ELR (cell line): ENCODE measurements at regions not wholly inside any gene's neighbourhood (a gene's known extent, or its start where the extent isn't known, plus 50 kb on each side); places are given as distances from the start of the nearest gene placed in this dataset.

Experiments used
- DNase-seq: peaks from one replicate; pipeline ENCODE4 v3.0.0-alpha.2; 2015; ENCODE audit warnings: low read depth

DNA sequence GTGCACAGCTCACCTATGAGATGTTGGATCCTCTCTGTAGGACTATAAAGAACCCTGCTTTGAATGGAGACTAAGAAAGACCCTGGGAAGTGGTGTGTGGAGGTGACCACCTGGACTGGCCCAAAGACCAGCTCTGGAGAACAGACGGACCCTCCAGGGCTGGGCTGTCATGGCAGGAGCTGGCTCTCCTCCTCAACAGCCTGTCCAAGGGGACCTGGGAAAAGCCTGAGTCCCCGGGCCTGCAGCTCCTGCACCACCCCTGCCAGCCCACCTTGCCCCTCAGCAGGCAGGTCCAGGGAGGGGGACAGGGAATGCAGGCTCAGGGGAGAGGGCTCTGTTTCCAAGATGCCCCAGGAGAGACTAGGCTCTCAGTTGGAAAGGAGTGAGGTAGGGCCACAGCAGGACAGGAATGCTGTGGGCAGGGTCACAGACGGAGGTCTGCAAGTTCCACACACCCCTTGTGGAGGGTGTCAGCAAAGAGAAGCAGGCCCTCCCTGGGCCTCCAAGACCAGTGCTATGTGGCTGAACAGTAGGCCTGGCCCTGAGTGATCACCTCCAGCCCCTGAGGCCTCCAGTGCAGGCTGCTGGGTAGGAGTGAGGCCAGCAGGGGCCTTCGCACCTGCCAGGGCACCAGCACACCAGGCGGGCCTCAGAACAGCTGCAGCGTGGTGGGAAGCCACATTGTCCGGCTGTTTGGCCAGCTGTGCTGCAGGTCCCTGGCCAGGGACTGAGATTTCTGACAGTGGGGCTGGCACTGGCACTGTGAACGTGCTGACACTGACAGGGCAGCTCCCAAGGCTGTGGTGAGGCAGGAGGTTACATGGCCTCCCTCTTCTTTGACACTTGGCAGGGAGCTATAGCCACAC is 86.4 kb upstream of the OTOS start:
- no peak for DNase-seq

DNA sequence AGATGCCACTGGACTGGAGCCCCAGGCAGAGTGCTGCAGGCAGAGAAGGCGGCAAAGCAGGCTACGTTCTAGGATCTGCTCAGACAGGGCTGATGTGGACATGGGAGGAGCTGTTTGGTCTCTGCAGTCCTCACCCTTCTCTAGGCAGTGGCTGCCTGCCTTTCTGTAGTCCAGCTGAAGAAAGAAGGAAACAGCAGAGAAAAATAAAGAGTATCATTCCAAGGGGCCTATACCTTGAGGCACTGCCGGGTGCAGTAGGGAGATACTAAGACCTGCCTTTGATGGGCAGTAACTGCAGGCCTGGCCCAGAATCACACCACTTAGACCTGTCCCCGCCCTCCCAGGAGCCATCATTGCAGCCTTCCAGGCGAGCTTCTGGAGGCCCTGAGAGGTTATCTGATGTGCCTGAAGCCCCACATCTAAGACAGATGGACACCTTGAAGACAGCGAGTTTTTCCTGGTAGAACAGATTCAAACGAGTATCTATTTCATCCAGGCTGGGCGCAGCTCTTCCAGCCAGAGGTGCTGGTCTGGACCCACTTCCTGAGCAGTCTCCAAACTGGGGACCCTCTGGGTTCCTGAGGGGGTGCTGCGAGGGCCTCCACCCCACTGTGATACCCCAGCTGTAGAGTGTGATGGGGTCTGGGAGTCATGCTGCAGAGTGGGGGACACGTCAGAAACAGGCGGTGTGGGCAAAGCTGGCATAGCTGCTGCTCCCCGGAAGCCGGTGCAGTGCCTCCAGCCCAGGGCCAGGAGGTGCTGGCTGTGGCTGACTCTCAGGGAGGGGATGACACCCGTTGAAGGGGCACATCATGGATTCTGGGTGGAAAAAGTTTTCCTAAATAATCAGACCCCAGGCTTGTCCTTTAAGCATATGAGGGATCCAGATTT is 87.3 kb upstream of the OTOS start:
- DNase-seq, result no peak

DNA sequence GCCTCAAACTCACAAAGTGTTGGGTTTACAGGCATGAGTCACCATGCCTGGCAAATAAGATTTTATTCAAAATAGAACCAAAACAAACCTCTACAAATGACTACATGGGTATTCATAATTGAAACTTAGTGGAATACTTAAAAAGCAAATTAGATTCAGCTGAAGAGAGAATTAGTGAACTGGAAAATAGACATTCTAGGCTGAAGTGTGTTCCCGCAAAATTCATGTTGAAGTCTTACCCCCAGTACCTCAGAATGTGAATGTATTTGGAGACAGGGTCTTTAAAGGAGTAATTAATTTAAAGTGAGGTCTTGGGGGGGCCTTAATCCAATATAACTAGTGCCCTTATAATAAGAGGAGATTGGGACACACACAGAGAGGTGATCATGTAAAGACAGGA is 88.5 kb upstream of the OTOS start:
- no peak for DNase-seq

DNA sequence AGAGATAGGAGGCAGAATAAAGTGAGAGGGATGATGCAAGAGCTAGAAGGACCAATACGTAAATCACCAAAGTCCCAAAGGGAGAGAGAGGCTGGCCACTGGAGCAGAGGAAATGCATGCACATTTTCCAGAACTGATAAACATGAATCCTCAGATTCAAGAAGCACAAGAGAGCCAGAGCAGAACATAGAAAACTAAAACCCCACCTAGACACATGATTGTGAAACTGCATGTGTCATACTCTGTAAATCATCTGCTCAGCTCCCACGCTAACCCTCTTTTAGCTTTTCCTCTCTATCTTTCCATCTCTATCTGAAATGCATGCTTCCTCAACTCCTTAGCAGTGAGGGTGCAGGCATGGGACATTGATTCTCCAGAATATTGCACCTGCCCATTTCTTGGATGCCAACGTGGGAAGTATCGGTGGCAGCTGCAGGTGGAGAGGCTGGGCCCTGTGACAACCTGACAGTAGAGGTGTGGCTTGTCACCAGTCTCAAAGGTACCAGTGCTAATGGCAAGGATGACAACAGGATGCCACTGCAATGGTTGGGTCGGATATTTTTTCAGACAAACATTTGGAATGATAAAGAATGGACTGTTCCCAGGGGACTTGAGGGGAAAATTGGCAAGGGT is 89.3 kb upstream of the OTOS start:
- peak; percentile 25 for DNase-seq

DNA sequence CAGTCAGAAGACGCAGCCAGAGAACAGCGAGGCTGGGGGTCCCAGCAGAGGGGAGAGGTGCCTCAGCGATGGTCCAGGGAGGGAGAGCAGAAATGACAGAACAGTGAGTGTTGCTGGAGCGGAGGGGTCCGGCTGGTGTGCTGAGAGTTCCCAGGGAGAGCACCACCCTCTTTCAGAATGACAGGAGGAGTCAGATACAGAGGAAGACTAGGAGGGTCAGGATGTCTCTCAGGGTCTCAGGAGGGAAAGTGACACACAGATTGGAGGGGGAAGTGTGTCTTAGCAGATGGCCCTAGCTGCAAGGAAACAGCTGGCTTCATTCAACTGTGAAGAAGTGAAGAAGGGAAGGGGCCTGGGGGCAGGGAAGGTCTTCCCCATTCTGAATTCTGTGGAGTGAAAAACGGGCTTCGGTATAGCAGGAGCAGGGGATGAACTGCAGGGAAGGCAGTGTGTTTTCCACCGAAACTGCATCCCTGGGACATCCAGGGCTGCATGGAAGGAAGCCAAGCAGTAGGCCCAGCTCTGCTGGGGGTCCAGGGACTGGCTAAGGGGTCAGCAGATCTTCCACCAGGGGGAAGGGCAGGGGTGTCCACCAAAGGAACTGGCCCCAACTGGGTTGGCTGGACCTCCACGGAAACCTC is 90.0 kb upstream of the OTOS start:
- no peak for DNase-seq

DNA sequence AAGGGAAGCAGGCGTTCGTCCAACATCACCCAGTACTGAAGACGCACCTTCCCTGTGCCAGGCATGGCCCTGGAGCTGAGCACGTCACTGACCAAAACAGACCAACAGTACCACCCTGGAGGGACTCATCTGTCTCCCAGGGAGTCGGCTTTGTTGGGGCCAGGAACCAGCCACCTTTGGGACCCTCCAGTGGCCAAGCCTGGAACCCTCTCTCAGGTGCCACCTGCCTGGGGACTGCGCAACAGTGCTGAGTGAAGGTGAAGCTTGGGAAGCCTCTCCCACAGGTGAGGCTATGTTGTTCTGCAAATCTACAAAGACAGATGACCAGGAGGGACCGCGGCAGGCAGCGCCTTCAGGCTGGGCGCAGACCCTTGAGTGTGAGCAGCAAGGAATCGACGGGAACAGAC is 91.4 kb upstream of the OTOS start:
- DNase-seq, result no peak

DNA sequence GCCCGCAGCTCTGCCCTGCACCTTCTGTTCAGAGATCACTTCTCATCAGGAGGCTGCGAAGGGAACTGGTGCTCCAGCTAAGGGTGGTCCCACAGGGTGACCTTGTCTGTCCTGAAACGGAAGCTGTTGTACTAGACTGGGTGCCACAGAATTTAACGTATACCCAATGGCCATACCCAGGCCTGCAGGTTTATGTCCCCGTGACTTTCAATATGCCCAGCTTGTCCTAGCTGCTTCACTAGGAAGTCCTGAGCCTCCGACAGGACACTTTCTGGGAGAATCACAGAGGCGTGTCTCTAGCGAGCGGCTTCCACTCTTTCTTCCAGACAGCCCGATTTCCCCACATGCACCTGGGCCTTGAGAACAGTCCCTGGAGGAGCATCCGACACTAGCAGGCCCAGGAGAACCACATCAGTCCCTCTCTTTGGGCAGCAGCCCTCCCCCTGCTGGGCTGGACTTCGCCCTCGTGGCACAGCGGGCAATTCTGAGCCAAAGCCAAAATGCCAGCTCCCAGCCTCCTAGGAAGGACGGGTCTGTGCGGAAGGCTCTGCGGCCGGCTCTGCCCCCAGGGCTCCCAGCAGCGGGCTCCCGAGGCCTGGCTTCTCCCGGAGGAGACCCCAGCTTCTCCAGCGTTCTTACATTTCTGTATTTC is 91.9 kb upstream of the OTOS start:
- DNase-seq, result no peak

DNA sequence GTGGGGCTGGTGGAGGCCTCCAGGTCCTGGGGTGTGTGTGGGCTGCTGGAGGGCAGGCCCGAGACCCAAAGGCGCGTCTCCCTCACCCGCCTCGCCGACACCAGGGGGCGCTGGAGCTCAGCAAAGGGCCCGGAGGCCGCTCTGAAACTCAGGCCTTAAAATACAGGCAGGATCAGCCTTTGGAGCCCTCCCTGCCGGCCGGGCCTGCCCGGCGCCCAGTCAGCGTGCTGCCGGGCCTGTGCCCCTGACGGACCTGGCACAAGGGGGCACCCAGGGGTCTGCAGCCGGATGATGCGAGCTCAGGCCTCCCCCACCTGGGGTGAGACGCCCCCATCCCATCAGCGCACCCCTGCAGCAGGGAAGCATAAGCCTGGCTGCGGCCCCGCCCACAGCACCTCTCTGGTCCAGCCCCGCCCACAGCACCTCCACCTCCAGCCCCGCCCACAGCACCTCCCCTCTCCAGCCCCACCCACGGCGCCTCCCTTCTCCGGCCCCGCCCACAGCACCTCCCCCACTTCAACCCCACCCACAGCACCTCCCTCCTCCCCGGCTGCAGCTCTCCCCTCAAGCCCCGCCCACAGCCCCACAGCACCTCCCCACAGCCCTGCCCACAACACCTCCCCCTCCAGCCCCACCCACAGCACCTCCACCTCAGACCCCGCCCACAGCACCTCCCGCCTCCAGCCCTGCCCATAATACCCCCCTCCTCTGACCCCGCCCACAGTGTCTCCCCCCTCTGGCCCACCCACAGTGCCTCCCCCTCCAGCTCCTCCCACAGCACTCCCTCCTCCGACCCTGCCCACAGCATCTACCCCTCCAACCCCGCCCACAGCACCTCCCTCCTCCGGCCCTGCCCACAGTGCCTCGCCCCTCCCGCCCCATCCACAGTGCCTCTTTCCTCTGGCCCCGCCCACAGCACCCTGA is 92.8 kb upstream of the OTOS start:
- peak; percentile 79 for DNase-seq

DNA sequence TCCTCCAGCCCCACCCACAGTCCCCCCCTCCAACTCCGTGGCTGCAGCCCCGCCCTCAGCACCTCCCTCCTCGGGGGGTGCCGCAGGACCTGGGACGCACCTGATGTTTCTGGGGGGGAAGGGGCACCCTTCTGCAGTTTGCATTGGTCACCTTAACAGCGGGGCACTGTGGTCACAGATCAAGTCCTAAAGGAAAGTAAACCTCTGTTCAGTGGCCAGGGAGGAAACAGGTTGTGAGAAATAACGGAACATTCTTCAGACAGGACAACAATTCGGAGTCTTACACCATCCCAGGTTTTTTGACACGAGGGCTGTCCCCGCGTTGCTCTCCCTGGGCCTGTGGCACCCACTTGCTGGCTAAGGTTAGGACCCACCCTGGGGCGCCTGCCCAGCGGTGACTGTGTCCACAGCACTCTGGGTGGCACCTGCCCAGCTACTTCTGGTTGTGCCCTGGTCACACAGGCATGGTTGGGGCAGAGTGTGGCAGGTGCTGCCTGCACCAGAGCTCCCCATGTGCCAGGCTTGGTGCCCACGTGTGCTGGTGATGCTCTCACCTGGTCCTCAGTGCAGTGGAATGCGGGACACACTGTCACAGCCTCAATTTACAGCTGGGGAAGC is 93.5 kb upstream of the OTOS start:
- DNase-seq, result no peak

DNA sequence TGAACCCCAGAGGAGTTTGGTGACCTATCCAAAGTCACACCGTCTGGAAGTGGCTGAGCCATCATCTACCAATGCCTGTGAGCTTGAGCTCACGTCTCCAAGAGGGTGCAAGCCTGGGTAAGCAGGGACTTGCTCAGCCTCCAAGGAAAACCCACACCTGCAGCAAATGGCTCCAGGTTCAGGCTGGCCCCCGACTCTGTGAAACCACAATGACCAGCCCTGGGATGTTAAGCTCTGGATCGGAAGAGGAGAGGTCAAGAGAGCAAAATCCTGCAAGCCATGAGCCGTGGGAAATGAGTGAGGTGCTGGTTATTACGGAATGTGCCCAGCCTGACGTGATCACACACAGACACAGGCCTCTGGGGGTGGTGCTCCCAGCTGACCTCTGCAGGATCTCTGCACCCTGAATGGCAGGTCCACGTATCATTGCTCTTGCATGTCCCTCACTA is 94.1 kb upstream of the OTOS start:
- DNase-seq, result peak; percentile 27

DNA sequence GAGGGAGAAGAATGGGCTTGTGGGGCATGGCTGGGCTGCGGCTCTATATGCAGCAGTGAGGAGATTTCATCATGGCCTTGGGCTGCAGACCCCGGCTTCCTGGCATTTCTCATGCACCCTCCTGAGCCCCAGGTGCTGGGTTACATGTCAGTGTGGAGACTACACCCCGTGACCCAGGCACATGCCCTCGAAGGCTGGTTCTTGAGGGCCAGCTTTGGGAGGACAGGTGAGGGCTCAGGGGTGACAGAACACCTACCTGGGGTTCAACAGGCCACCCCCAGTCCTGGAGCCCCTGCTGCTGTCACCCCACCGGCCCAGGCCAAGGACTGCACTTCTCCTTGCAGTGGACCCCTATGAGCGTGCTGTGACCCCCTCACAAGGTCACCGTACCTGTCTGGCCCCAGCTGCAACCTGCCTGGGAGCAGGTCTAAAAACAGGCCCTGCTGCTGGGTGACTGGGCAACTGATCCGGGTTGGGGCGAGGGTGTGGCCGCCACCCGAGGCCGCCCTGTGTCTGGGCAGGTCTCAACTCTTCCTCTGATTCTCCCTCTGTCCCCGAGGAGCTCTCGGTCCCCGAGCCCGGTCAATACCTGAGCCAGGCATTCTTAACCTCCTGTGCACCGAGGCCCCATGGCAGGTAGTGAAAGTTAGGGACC is 94.8 kb upstream of the OTOS start:
- DNase-seq, result no peak

DNA sequence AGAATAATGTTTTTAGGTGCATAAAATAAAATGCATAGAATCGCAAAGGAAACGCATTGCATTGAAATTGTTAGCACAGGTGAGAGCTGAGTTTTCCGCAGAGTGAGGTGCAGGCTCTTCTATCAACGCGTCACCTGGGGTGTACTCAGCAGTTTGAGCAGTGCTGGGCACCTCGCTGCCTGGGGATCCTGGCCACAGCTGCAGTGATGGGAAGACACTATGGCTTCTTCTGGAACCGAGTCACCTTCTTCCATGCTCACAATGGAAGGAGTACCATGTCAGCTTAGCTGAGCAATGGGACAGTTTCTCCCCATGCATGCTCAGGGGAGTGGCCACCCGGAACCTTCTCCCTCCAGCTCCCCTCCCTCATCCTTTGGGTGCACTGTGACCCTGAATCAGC is 95.4 kb upstream of the OTOS start:
- DNase-seq, result no peak

DNA sequence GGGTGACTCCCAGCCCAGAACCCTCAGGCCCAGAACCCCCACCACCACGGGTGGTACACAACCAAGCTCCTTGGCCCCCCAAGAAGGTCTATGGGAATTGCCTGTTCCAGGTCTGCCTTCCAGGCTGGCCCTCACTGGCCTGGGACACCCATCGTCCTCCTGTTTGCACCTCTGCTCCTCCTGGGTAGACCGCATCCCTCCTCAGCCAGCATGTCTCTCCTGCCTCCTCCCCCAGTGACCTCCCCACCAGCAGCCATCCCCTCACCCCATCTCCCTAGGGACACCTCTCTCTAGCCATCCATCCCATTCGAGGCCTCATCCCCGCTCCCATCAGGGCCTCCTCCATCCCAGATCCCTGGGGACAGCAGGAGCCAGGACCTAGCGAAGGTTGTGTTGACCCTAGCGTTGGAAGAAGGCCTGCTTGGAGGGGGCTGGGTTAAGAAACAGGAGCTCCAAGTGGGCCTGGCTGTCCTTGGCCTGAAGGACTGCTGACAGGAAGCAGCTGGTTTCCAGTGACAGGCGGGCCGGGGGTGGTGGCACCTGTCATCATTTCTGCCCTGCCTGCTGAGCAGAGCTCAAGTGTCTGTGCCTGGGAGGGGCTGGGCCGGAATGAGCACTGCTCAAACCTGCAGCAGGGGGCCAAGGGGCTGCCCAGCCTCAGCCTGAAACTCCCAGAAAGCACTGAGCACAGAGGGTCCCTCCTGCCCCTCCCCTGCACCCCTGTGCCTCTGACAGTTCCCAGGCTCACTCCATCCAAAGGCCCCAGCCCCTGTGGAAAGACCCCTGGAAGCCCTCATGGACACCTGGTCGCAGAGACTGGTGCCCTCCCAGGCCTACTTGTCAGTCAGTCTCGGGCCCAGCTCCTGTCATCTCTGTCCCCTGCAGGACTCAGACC is 96.0 kb upstream of the OTOS start:
- no peak for DNase-seq

DNA sequence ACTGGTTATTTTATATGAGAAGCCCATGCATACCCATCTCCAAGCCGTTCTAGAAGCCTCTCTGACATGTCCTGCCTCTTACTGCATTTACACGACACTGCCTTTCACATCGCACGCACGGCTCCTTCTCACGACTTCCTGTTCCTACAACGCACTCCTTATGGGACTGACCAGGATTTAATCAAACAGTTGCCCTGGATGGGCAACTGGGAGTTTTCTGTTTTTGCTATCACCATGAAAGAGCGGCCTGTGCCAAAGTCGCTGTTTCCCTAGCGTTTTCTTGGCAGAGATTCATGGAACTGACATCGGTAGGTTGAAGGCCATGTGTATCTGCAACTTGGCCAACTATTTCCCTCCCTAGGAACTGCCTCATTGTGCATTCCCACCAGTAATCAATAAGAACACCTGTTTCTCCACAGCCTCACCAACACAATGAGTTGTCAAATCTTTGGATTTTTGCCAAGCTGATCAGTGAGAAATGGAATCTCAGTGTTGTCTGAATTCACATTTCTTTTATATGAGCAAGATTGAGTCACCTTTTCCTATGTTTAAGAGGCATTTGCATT is 97.2 kb upstream of the OTOS start:
- DNase-seq, result peak; percentile 92

DNA sequence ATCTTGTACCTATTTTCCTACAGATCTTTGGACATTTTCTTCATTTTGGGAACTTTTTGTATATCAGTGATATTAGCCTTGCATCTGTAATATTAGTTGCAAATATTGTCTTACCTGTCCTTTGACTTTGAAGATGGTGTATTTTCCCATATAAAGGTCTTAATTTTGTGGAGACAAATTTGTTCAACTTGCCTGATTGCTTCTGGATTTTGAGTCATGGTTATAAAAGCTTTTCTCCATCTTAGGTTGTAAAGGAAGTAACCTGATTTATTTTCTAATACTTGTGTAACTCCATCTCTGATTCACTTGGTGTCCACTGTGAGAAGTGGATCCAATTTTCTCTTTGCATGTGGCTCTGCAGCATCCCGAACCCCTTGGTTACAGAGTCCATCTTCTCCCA is 97.7 kb upstream of the OTOS start:
- peak; percentile 56 for DNase-seq

DNA sequence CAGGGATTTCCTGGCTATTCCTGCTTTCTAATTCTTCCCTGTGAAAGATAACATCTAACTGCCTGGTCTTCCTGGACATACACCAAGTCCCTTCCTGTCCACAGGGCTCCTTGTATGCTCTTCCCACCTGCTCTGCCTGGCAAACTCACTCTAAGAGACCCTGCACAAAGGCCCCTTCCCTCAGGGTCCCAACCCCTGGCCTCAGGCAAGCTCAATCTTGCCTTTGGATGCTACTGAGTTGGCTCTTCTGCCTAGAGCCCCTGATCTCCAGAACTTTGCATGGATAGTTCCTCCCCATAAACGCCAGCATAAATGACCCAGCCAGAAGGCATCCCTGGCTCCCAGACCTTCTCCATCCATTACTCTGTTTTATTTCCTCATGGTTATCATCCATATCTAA is 98.3 kb upstream of the OTOS start:
- no peak for DNase-seq

DNA sequence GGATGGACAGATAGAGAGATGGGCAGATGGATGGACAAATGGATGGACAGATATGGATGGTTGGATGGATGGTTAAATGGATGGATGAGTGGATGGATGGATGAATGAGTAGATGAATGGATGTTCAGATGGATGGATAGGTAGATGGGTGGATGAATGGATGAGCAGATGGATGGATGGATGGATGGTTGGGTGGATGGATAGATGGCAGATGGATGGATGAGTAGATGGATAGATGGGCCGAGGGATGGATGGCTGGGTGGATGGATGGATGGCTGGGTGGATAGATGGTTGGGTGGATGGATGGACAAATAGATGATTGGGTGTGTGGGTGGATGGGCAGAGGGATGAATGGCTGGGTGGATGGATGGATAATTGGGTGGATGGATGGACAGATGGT is 98.9 kb upstream of the OTOS start:
- no peak for DNase-seq
